ENCODE measurements at regions not wholly inside any gene's neighbourhood (a gene's known extent, or its start where the extent isn't known, plus 50 kb on each side); places are given as distances from the start of the nearest gene placed in this dataset.

DNA sequence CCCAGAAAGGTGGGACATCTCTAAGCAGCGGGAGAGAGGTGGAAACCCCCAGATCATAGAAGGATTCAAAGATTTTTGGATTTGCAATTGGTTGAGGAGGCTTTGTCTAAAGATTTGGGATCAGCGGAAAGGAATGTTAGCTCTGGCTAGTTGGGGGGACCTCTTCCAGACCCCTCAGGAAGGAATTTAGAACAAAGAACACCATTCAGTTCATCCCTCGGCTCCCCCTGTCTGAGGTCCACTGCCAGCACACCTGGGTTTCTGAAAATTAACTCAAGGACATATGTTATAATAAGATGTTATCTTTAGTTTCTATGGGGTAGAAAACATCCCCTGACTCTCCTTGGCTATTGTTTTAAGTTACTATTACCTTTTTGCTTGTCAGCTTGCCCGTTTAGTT is 163.6 kb downstream of the CEP135 start:
- ChIA-PET POLR2A (interaction anchor here (1.2 kb wide), 1 partner anchor 16 kb away, joined by 3 read pairs; no protein-coding TSS in a partner anchor), CTCF (interaction anchor here (0.6 to 0.7 kb wide), 4 partner anchors 14 to 171 kb away, joined by 3 to 4 read pairs (median 3); no protein-coding TSS in a partner anchor)
- H3K27me3 Mint-ChIP-seq (ENCODE audit: insufficient read depth, unreplicated experiment), result no peaks in the 10 kb centered on the region
- no peaks in the 10 kb centered on the region for H3K36me3 Mint-ChIP-seq (ENCODE audit: insufficient read depth, unreplicated experiment)
- no peak overlapping the region for H3K4me3 Mint-ChIP-seq (ENCODE audit: unreplicated experiment)
- intact Hi-C loops (cut with micrococcal nuclease), result no loop called here
- no TSS peak for BruUV-seq (replicated peaks)
- no peaks in the 10 kb centered on the region for H3K9me3 Mint-ChIP-seq (ENCODE audit: unreplicated experiment)
- H3K4me1 Mint-ChIP-seq (ENCODE audit: insufficient read depth, unreplicated experiment), result no peaks in the 10 kb centered on the region
- no peak for DNase-seq (ENCODE audit: unreplicated experiment)
- TF ChIP-seq, protein P1, sequence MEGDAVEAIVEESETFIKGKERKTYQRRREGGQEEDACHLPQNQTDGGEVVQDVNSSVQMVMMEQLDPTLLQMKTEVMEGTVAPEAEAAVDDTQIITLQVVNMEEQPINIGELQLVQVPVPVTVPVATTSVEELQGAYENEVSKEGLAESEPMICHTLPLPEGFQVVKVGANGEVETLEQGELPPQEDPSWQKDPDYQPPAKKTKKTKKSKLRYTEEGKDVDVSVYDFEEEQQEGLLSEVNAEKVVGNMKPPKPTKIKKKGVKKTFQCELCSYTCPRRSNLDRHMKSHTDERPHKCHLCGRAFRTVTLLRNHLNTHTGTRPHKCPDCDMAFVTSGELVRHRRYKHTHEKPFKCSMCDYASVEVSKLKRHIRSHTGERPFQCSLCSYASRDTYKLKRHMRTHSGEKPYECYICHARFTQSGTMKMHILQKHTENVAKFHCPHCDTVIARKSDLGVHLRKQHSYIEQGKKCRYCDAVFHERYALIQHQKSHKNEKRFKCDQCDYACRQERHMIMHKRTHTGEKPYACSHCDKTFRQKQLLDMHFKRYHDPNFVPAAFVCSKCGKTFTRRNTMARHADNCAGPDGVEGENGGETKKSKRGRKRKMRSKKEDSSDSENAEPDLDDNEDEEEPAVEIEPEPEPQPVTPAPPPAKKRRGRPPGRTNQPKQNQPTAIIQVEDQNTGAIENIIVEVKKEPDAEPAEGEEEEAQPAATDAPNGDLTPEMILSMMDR (IDR thresholded peaks at IDR 0.05; ENCODE audit: unreplicated experiment), result no peak
- H3K27ac Mint-ChIP-seq (ENCODE audit: low read depth, unreplicated experiment), result no peak overlapping the region

DNA sequence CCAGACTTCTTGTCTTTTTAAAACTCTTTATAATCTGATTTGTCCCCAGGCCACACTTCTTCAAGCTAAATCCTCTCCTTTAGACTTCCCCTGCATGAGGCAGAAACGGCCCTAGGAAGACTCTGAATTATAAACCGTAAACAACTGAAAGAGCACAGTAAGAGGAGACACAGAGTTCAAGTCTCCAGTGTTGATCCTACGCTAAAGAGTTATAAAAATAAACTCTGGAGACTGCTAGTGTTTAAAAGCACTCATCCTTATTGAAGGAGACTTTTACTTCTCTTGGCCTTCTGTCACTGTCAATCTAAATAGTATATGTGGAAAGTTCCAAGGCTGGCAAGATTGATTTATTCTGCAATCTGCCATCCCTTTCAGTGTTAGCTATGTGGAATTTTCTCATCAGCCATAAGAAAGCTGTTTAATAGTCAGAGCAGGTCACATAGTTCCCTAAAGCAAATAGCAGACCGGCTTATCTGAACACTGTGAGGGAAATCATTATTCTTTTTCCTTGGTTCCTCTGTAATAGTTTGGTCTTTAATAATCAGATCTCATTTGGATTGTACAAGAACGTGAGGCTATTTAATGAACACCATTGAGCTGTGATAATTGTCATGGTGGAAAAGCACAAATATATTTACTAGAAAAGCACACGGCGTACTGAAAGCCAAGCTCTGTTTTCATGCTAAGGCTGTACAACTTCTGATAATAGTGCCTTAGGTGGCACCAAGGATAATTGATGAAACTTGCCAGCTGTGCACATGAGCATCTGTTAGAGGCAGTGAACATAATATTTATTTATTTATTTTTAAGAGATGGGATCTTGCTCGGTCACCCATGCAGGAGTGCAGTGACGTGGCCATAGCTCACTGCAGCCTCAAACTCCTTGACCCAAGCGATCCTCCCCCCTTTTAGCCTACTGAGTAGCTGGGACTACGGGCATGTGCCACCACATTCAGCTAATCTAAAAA is 157.7 kb downstream of the CEP135 start:
- ChIA-PET POLR2A (interaction anchor here (0.6 to 1.1 kb wide), 3 partner anchors 22 to 218 kb away, joined by 3 read pairs; no protein-coding TSS in a partner anchor), CTCF (interaction anchor here (0.6 to 0.7 kb wide), 2 partner anchors 42 to 183 kb away, joined by 3 read pairs; no protein-coding TSS in a partner anchor)
- intact Hi-C loops (cut with micrococcal nuclease), result no loop called here
- Mint-ChIP-seq H3K9me3 (ENCODE audit: unreplicated experiment) (no peaks in the 10 kb centered on the region), H3K27me3 (ENCODE audit: insufficient read depth, unreplicated experiment) (peaks cover 12% of the 10 kb centered on the region), H3K4me3 (ENCODE audit: unreplicated experiment) (no peak overlapping the region), H3K36me3 (ENCODE audit: insufficient read depth, unreplicated experiment) (no peaks in the 10 kb centered on the region), H3K4me1 (ENCODE audit: insufficient read depth, unreplicated experiment) (no peaks in the 10 kb centered on the region), H3K27ac (ENCODE audit: low read depth, unreplicated experiment) (no peak overlapping the region)
- TF ChIP-seq, protein P1 (IDR thresholded peaks at IDR 0.05; ENCODE audit: unreplicated experiment), result no peak
- DNase-seq (ENCODE audit: unreplicated experiment), result no peak
- no TSS peak for BruUV-seq (replicated peaks)

DNA sequence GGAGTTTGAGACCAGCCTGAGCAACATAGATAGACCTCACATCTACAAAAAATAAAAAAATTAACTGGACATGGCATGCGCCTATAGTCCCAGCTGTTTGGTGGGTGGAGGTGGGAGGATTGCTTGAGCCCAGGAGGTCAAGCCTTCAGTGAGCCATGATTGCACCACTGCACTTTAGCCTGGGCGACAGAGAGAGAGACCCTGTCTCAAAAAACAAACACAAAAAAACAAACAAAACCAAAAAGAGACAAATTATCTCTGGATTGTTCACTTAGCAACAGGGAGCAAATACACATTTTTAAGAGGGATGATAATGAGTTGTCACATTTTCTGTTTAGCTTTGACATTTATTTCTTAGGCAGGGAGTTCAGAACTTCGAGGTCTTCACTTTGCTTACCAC is 155.4 kb downstream of the CEP135 start:
- H3K4me3 Mint-ChIP-seq (ENCODE audit: unreplicated experiment), result no peak overlapping the region
- DNase-seq (ENCODE audit: unreplicated experiment), result no peak
- H3K36me3 Mint-ChIP-seq (ENCODE audit: insufficient read depth, unreplicated experiment), result no peaks in the 10 kb centered on the region
- no peaks in the 10 kb centered on the region for H3K4me1 Mint-ChIP-seq (ENCODE audit: insufficient read depth, unreplicated experiment)
- BruUV-seq (replicated peaks), result no TSS peak
- no peak overlapping the region for H3K27ac Mint-ChIP-seq (ENCODE audit: low read depth, unreplicated experiment)
- intact Hi-C loops (cut with micrococcal nuclease), result no loop called here
- no peaks in the 10 kb centered on the region for H3K9me3 Mint-ChIP-seq (ENCODE audit: unreplicated experiment)
- TF ChIP-seq, protein P1 (IDR thresholded peaks at IDR 0.05; ENCODE audit: unreplicated experiment), result no peak
- peaks cover 12% of the 10 kb centered on the region for H3K27me3 Mint-ChIP-seq (ENCODE audit: insufficient read depth, unreplicated experiment)
- ChIA-PET POLR2A (interaction anchor here (0.7 kb wide), 1 partner anchor 9 kb away, joined by 4 read pairs; no protein-coding TSS in a partner anchor), CTCF (interaction anchor here (0.8 to 1.2 kb wide), 2 partner anchors 61 to 77 kb away, joined by 3 to 4 read pairs; no protein-coding TSS in a partner anchor)

DNA sequence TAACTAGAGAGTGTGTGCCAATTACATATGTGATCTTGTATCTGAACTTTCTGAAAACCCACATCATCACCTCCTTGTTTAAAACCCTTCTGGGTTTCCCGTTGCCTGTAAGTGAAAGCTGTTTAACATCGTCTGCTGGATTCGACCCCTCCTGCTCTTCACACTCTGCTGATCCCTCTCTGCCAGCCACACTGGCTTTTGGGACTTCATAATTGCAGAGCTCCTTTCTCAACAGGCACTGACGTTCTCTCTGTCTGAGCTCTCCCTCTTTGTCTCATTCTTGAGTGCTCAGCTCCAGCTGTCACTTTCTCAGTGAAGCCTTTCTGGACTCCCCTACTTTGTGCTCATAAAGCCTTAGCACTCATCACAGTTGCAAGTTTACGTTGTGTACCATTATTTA is 153.9 kb downstream of the CEP135 start:
- no peaks in the 10 kb centered on the region for H3K9me3 Mint-ChIP-seq (ENCODE audit: unreplicated experiment)
- no peaks in the 10 kb centered on the region for H3K36me3 Mint-ChIP-seq (ENCODE audit: insufficient read depth, unreplicated experiment)
- TF ChIP-seq, protein P1 (IDR thresholded peaks at IDR 0.05; ENCODE audit: unreplicated experiment), result no peak
- intact Hi-C loops (cut with micrococcal nuclease), result no loop called here
- ChIA-PET CTCF (interaction anchor here (0.7 kb wide), 1 partner anchor 165 kb away, joined by 3 read pairs; no protein-coding TSS in a partner anchor), POLR2A (interaction anchor here (0.6 kb wide), 1 partner anchor 11 kb away, joined by 3 read pairs; no protein-coding TSS in a partner anchor)
- no peak overlapping the region for H3K27ac Mint-ChIP-seq (ENCODE audit: low read depth, unreplicated experiment)
- no peaks in the 10 kb centered on the region for H3K4me1 Mint-ChIP-seq (ENCODE audit: insufficient read depth, unreplicated experiment)
- DNase-seq (ENCODE audit: unreplicated experiment), result no peak
- H3K27me3 Mint-ChIP-seq (ENCODE audit: insufficient read depth, unreplicated experiment), result peaks cover 12% of the 10 kb centered on the region
- no TSS peak for BruUV-seq (replicated peaks)
- H3K4me3 Mint-ChIP-seq (ENCODE audit: unreplicated experiment), result no peak overlapping the region
